Tibial nerve (tissue), 4 donors: ENCODE measurements at regions not wholly inside any gene's neighbourhood (a gene's known extent, or its start where the extent isn't known, plus 50 kb on each side); places are given as distances from the start of the nearest gene placed in this dataset.
"Not testable (repeated sequence)": the region's sequence is repeated elsewhere in the genome, so short reads cannot be mapped to it uniquely, and the experiment has no call there.

ENCODE experiments used
- DNase-seq, 2 donors: peaks; one replicate each; pipeline ENCODE4 v3.0.0-alpha.2; 2019; ENCODE audit warnings: low spot score in 2 of 2
- H3K27ac ChIP-seq, 4 donors: fragments of 200-600 bp; sonication (generic) in 3 of 4; one replicate each; pipeline ENCODE4 v1.5.1; 2017 to 2019; ENCODE audit warnings: mild to moderate bottlenecking in 1 of 4
- H3K27me3 ChIP-seq, 2 donors: fragments of 200-600 bp; sonication (generic) in 1 of 2; one replicate each; pipeline versions ENCODE4 v1.5.1 to v1.6.0; 2017 to 2019
- H3K36me3 ChIP-seq, 3 donors: fragments of 200-600 bp; sonication (generic); one replicate each; pipeline ENCODE4 v1.5.1; 2018 to 2019
- H3K4me1 ChIP-seq, 4 donors: fragments of 200-600 bp; sonication (generic) in 3 of 4; one replicate each; pipeline ENCODE4 v1.5.1; 2017 to 2019
- H3K4me3 ChIP-seq, 4 donors: fragments of 200-600 bp; sonication (generic) in 3 of 4; one replicate each; pipeline ENCODE4 v1.5.1; 2017 to 2019; ENCODE audit warnings: mild to moderate bottlenecking in 1 of 4, moderate library complexity in 1 of 4
- H3K9me3 ChIP-seq, 4 donors: fragments of 200-600 bp; sonication (generic) in 3 of 4; one replicate each; pipeline ENCODE4 v1.5.1; 2017 to 2019
- CTCF ChIP-seq, 5 experiments: fragments of 200-600 bp in 3 of 5; fragments of 450-650 bp in 2 of 5; sonication (generic) in 3 of 5; IDR thresholded peaks; one replicate each; pipeline ENCODE4 v1.5.1; 2016 to 2019; ENCODE audit warnings: antibody characterized with exemption in 5 of 5, mild to moderate bottlenecking in 3 of 5, moderate library complexity in 2 of 5
- EP300 ChIP-seq, 2 donors: sonication (generic); formaldehyde crosslinking; IDR thresholded peaks; one replicate each; pipeline ENCODE4 v1.6.1; 2017; ENCODE audit warnings: antibody characterized with exemption in 2 of 2, mild to moderate bottlenecking in 1 of 2
- POLR2A ChIP-seq, 2 donors: fragments of 450-650 bp; IDR thresholded peaks; one replicate each; pipeline ENCODE4 v1.6.1; 2017; ENCODE audit warnings: antibody characterized with exemption in 2 of 2, mild to moderate bottlenecking in 2 of 2, moderate library complexity in 2 of 2
- WGBS, 2 donors: methylation state at CpG; one replicate each; pipeline ENCODE4 v1.1.5; 2018; 5-methylcytosine and 5-hydroxymethylcytosine counted together

- Histone ChIP-seq H3K9me3 (no peaks in the 10 kb centered on the region), H3K27ac (no peak overlapping the region), H3K36me3 (no peaks in the 10 kb centered on the region), H3K27me3 (no peaks in the 10 kb centered on the region), H3K4me1 (no peaks in the 10 kb centered on the region), H3K4me3 (no peak overlapping the region)
- DNase-seq, result no peak
- no peak for TF ChIP-seq CTCF (IDR thresholded peaks at IDR 0.05)
- no peak for TF ChIP-seq EP300 (IDR thresholded peaks at IDR 0.05)
- TF ChIP-seq POLR2A (IDR thresholded peaks at IDR 0.05), result no peak
- 68% methylated on average over 2 of the region's 2 CpGs; no CpG with 5 or more reads in 1 of the 2 donors for WGBS, 2 donors
Measured at GRCh38 chrY:7836366-7836765, 924.8 kb upstream of the AMELY start.

GRCh38 chrY:7835416-7835815, 923.9 kb upstream of the AMELY start:
- no peaks in the 10 kb centered on the region for H3K9me3 ChIP-seq
- H3K4me3 ChIP-seq, result no peak overlapping the region
- no peaks in the 10 kb centered on the region for H3K27me3 ChIP-seq
- TF ChIP-seq CTCF (IDR thresholded peaks at IDR 0.05) (no peak), POLR2A (IDR thresholded peaks at IDR 0.05) (no peak), EP300 (IDR thresholded peaks at IDR 0.05) (no peak)
- no peak for DNase-seq
- 89% methylated on average over 3 of the region's 5 CpGs; no CpG with 5 or more reads in 1 of the 2 donors for WGBS, 2 donors
- H3K27ac ChIP-seq, result no peak overlapping the region
- H3K4me1 ChIP-seq, result no peaks in the 10 kb centered on the region
- H3K36me3 ChIP-seq, result no peaks in the 10 kb centered on the region

GRCh38 chrY:7834284-7834683, 922.7 kb upstream of the AMELY start:
- no peak for TF ChIP-seq CTCF (IDR thresholded peaks at IDR 0.05)
- TF ChIP-seq EP300 (IDR thresholded peaks at IDR 0.05), result no peak
- TF ChIP-seq POLR2A (IDR thresholded peaks at IDR 0.05), result no peak

GRCh38 chrY:7830881-7831280, 919.3 kb upstream of the AMELY start:
- not testable (repeated sequence) for H3K4me3 ChIP-seq, H3K36me3 ChIP-seq, H3K4me1 ChIP-seq, H3K27me3 ChIP-seq, H3K9me3 ChIP-seq, H3K27ac ChIP-seq, DNase-seq

More at GRCh38 chrY:7834284-7834683, 922.7 kb upstream of the AMELY start:
- Histone ChIP-seq H3K36me3 (no peaks in the 10 kb centered on the region), H3K27ac (no peak overlapping the region), H3K27me3 (no peaks in the 10 kb centered on the region), H3K9me3 (no peaks in the 10 kb centered on the region), H3K4me1 (no peaks in the 10 kb centered on the region), H3K4me3 (no peak overlapping the region)
- no peak for DNase-seq
- WGBS, 2 donors, result 40% methylated on average over 2 of the region's 2 CpGs; no CpG with 5 or more reads in 1 of the 2 donors

GRCh38 chrY:7826533-7826932, 915.0 kb upstream of the AMELY start:
- Histone ChIP-seq H3K9me3 (no peaks in the 10 kb centered on the region), H3K36me3 (no peaks in the 10 kb centered on the region), H3K27ac (no peak overlapping the region), H3K27me3 (no peaks in the 10 kb centered on the region), H3K4me1 (no peaks in the 10 kb centered on the region), H3K4me3 (no peak overlapping the region)
- TF ChIP-seq EP300 (IDR thresholded peaks at IDR 0.05) (peak in 1 of 2 donors; percentile 19), POLR2A (IDR thresholded peaks at IDR 0.05) (no peak), CTCF (IDR thresholded peaks at IDR 0.05) (no peak)
- no peak for DNase-seq
- WGBS, 2 donors, result 93% methylated on average over 2 of the region's 2 CpGs; no CpG with 5 or more reads in 1 of the 2 donors

- TF ChIP-seq POLR2A (IDR thresholded peaks at IDR 0.05), result no peak
- TF ChIP-seq EP300 (IDR thresholded peaks at IDR 0.05), result no peak
- no peak overlapping the region for H3K4me3 ChIP-seq
- DNase-seq, result no peak
- H3K36me3 ChIP-seq, result no peaks in the 10 kb centered on the region
- no peaks in the 10 kb centered on the region for H3K4me1 ChIP-seq
- no peaks in the 10 kb centered on the region for H3K27me3 ChIP-seq
- no peaks in the 10 kb centered on the region for H3K9me3 ChIP-seq
- no peak overlapping the region for H3K27ac ChIP-seq
- 79% methylated on average over 1 of the region's 1 CpG; no CpG with 5 or more reads in 1 of the 2 donors for WGBS, 2 donors
Measured at GRCh38 chrY:7825874-7826273, 914.3 kb upstream of the AMELY start.
